H9 (cell line): ENCODE measurements at regions not wholly inside any gene's neighbourhood (a gene's known extent, or its start where the extent isn't known, plus 50 kb on each side); places are given as distances from the start of the nearest gene placed in this dataset.

ENCODE experiments used
- DNase-seq: peaks from one replicate; pipeline ENCODE4 v3.0.0-alpha.2; 2017
- H2AFZ ChIP-seq: one replicate; pipeline ENCODE4 v1.6.1; 2013; ENCODE audit warnings: mild to moderate bottlenecking, low read length, control low read depth, moderate library complexity
- H2AK5ac ChIP-seq: 2 replicates; pipeline ENCODE4 v1.6.1; 2013; ENCODE audit warnings: low read length, control low read depth, mixed read lengths; ENCODE audit not compliant: insufficient read length
- H2BK120ac ChIP-seq: one replicate; pipeline ENCODE4 v1.6.1; 2013; ENCODE audit warnings: low read depth, mild to moderate bottlenecking, low read length, control low read depth, inconsistent platforms; ENCODE audit not compliant: poor library complexity, severe bottlenecking
- H2BK12ac ChIP-seq: 2 replicates; pipeline ENCODE4 v1.6.1; 2013; ENCODE audit warnings: low read length, control low read depth, mixed read lengths, low read depth; ENCODE audit not compliant: insufficient read length
- H2BK15ac ChIP-seq: 2 replicates; pipeline ENCODE4 v1.6.1; 2013; ENCODE audit warnings: low read depth, low read length, control low read depth
- H2BK20ac ChIP-seq: one replicate; pipeline ENCODE4 v1.6.1; 2013; ENCODE audit warnings: low read depth, mild to moderate bottlenecking, low read length, control low read depth, inconsistent platforms; ENCODE audit not compliant: poor library complexity, severe bottlenecking
- H2BK5ac ChIP-seq: 2 replicates; pipeline ENCODE4 v1.6.1; 2013; ENCODE audit warnings: low read length, control low read depth, mixed read lengths; ENCODE audit not compliant: insufficient read length
- H3K14ac ChIP-seq: 2 replicates; pipeline ENCODE4 v1.6.1; 2013; ENCODE audit warnings: low read length, control low read depth; ENCODE audit not compliant: insufficient read depth
- H3K18ac ChIP-seq: 2 replicates; pipeline ENCODE4 v1.6.1; 2013; ENCODE audit warnings: low read depth, mild to moderate bottlenecking, mixed read lengths, low read length, control low read depth; ENCODE audit not compliant: insufficient read length
- H3K23ac ChIP-seq: 2 replicates; pipeline ENCODE4 v1.6.1; 2013; ENCODE audit warnings: low read length, control low read depth, mixed read lengths, low read depth; ENCODE audit not compliant: insufficient read length
- H3K23me2 ChIP-seq: 2 replicates; pipeline ENCODE4 v1.6.1; 2013; ENCODE audit warnings: low read depth, mild to moderate bottlenecking, mixed read lengths, low read length, control low read depth; ENCODE audit not compliant: insufficient read length, poor library complexity, severe bottlenecking
- H3K27ac ChIP-seq: 2 replicates; pipeline ENCODE4 v1.5.1; 2013; ENCODE audit warnings: low read length, control low read depth, mixed read lengths, low read depth; ENCODE audit not compliant: insufficient read length
- H3K27me3 ChIP-seq: 2 replicates; pipeline ENCODE4 v1.6.1; 2013; ENCODE audit warnings: low read length, control low read depth, inconsistent platforms; ENCODE audit not compliant: insufficient read depth
- H3K4ac ChIP-seq: 2 replicates; pipeline ENCODE4 v1.6.1; 2013; ENCODE audit warnings: low read depth, mild to moderate bottlenecking, control low read depth, inconsistent platforms, low read length, moderate library complexity
- H3K4me1 ChIP-seq: 2 replicates; pipeline ENCODE4 v1.6.1; 2013; ENCODE audit warnings: low read length, control low read depth, inconsistent platforms; ENCODE audit not compliant: insufficient read depth
- H3K4me2 ChIP-seq: 2 replicates; pipeline ENCODE4 v1.6.1; 2013; ENCODE audit warnings: low read length, control low read depth, mixed read lengths; ENCODE audit not compliant: insufficient read length, insufficient read depth
- H3K56ac ChIP-seq: 2 replicates; pipeline ENCODE4 v1.6.1; 2013; ENCODE audit warnings: low read depth, mild to moderate bottlenecking, mixed read lengths, low read length, control low read depth; ENCODE audit not compliant: insufficient read length
- H3K79me1 ChIP-seq: 2 replicates; pipeline ENCODE4 v1.6.1; 2013; ENCODE audit warnings: low read depth, mild to moderate bottlenecking, moderate library complexity, low read length, control low read depth, inconsistent platforms; ENCODE audit not compliant: insufficient read depth, poor library complexity, severe bottlenecking
- H3K79me2 ChIP-seq: 2 replicates; pipeline ENCODE4 v1.6.1; 2013; ENCODE audit warnings: low read length, control low read depth, inconsistent platforms; ENCODE audit not compliant: insufficient read depth
- H3K9ac ChIP-seq: 2 replicates; pipeline ENCODE4 v1.6.1; 2013; ENCODE audit warnings: low read length, control low read depth, mixed read lengths; ENCODE audit not compliant: insufficient read length; ENCODE audit errors: extremely low read depth
- H3K9me3 ChIP-seq: one replicate; pipeline ENCODE4 v1.6.1; 2013; ENCODE audit warnings: low read depth, low read length, inconsistent platforms; ENCODE audit not compliant: control insufficient read depth
- H3T11ph ChIP-seq: one replicate; pipeline ENCODE4 v1.6.1; 2013; ENCODE audit warnings: mild to moderate bottlenecking, low read length, control low read depth, inconsistent platforms
- H4K20me1 ChIP-seq: one replicate; pipeline ENCODE4 v1.6.1; 2013; ENCODE audit not compliant: control insufficient read depth, insufficient read length, insufficient read depth
- H4K5ac ChIP-seq: 2 replicates; pipeline ENCODE4 v1.6.1; 2013; ENCODE audit warnings: low read depth, mild to moderate bottlenecking, mixed read lengths, low read length, control low read depth; ENCODE audit not compliant: insufficient read length
- H4K8ac ChIP-seq: replicated peaks from 2 replicates; pipeline ENCODE4 v1.6.1; 2013; ENCODE audit warnings: low read length, control low read depth, mixed read lengths, low read depth; ENCODE audit not compliant: insufficient read length
- H4K91ac ChIP-seq: 2 replicates; pipeline ENCODE4 v1.6.1; 2013; ENCODE audit warnings: low read depth, mild to moderate bottlenecking, moderate library complexity, mixed read lengths, low read length, control low read depth; ENCODE audit not compliant: insufficient read length
- H3K27ac Mint-ChIP-seq, 3 experiments: 2 replicates in 2 of 3; 3 replicates in 1 of 3; pipeline ENCODE4 v1.8.0; 2020 to 2021; ENCODE audit warnings: mixed read lengths in 3 of 3, mild to moderate bottlenecking in 1 of 3, moderate library complexity in 1 of 3
- H3K27me3 Mint-ChIP-seq: 2 replicates; pipeline ENCODE4 v1.8.0; 2021; ENCODE audit warnings: low read depth, mild to moderate bottlenecking, moderate library complexity, mixed read lengths
- H3K36me3 Mint-ChIP-seq, 3 experiments: 2 replicates in 2 of 3; 3 replicates in 1 of 3; pipeline ENCODE4 v1.8.0; 2020 to 2021; ENCODE audit warnings: low read depth in 3 of 3, mixed read lengths in 3 of 3; ENCODE audit not compliant: insufficient read depth in 1 of 3
- H3K4me1 Mint-ChIP-seq, 2 experiments: 2 replicates each; pipeline ENCODE4 v1.8.0; 2020; ENCODE audit warnings: mixed read lengths in 2 of 2
- H3K4me3 Mint-ChIP-seq, 2 experiments: 2 replicates in 1 of 2; 3 replicates in 1 of 2; pipeline ENCODE4 v1.8.0; 2020 to 2021; ENCODE audit warnings: mild to moderate bottlenecking in 2 of 2, mixed read lengths in 2 of 2, moderate library complexity in 1 of 2
- H3K9me3 Mint-ChIP-seq, 2 experiments: 2 replicates in 1 of 2; 3 replicates in 1 of 2; pipeline ENCODE4 v1.8.0; 2020; ENCODE audit warnings: mild to moderate bottlenecking in 2 of 2, mixed read lengths in 2 of 2, moderate library complexity in 1 of 2
- CTCF ChIP-seq: fragments of 200-600 bp; sonication (generic); conservative IDR thresholded peaks from 3 replicates; pipeline ENCODE4 v1.8.0; 2021; ENCODE audit warnings: antibody characterized with exemption, mild to moderate bottlenecking
- WGBS: extraction: QIAGEN DNeasy Blood & Tissue Kit; methylation state at CpG from one replicate; pipeline ENCODE4 v1.1.7; 2013; ENCODE audit warnings: missing lambda C conversion rate, low lambda C conversion rate, mixed read lengths; ENCODE audit not compliant: insufficient read length; ENCODE audit errors: extremely low coverage; 5-methylcytosine and 5-hydroxymethylcytosine counted together

- Histone ChIP-seq H3K4ac (no peak overlapping the region), H3K27me3 (no peaks in the 10 kb centered on the region), H2BK15ac (no peak overlapping the region), H3K4me2 (no peak overlapping the region), H4K8ac (no peak overlapping the region), H2BK5ac (no peak overlapping the region), H3K9ac (no peak overlapping the region), H3K27ac (no peak overlapping the region), H2AFZ (no peak overlapping the region), H3K18ac (no peak overlapping the region), H2AK5ac (no peak overlapping the region), H3K4me1 (no peaks in the 10 kb centered on the region), H4K91ac (no peak overlapping the region), H4K20me1 (no peaks in the 10 kb centered on the region), H3K56ac (no peak overlapping the region), H3T11ph (no peak overlapping the region), H4K5ac (no peak overlapping the region), H3K23ac (no peak overlapping the region), H3K9me3 (no peaks in the 10 kb centered on the region), H2BK20ac (no peak overlapping the region), H3K79me1 (no peaks in the 10 kb centered on the region), H2BK120ac (no peak overlapping the region), H2BK12ac (no peak overlapping the region), H3K23me2 (no peaks in the 10 kb centered on the region), H3K79me2 (no peaks in the 10 kb centered on the region), H3K14ac (no peak overlapping the region)
- H3K4me1 Mint-ChIP-seq, result peaks cover 5 to 8% of the 10 kb centered on the region in 2 experiments
- H3K36me3 Mint-ChIP-seq, result no peaks in the 10 kb centered on the region
- H3K9me3 Mint-ChIP-seq, result no peaks in the 10 kb centered on the region
- no peak for DNase-seq
- TF ChIP-seq CTCF, result no peak
- H3K27ac Mint-ChIP-seq, result no peak overlapping the region
- no CpG with 5 or more reads among the region's 4 CpGs for WGBS
- H3K27me3 Mint-ChIP-seq, result peaks cover 3% of the 10 kb centered on the region
- no peak overlapping the region for H3K4me3 Mint-ChIP-seq
These were observed 147.3 kb downstream of the WNT5A start for GRCh38 chr3:55339819-55340218.
